Endodermal cell (in vitro differentiated cells): ENCODE measurements at regions not wholly inside any gene's neighbourhood (a gene's known extent, or its start where the extent isn't known, plus 50 kb on each side); places are given as distances from the start of the nearest gene placed in this dataset.

Experiments used
- DNase-seq: peaks from one replicate; pipeline ENCODE4 v3.0.0-alpha.2; 2017
- H3K27ac ChIP-seq: 2 replicates; pipeline ENCODE4 v1.5.1; 2013; ENCODE audit warnings: mild to moderate bottlenecking, low read depth, low read length, moderate library complexity
- H3K27me3 ChIP-seq: 2 replicates; pipeline ENCODE4 v1.6.1; 2013; ENCODE audit warnings: mild to moderate bottlenecking, low read length, moderate library complexity; ENCODE audit not compliant: insufficient read depth, control insufficient read depth, poor library complexity, severe bottlenecking
- H3K36me3 ChIP-seq: 2 replicates; pipeline ENCODE4 v1.7.0; 2013; ENCODE audit warnings: mild to moderate bottlenecking, low read length, moderate library complexity; ENCODE audit not compliant: control insufficient read depth, insufficient read depth
- H3K4me1 ChIP-seq: one replicate; pipeline ENCODE4 v1.7.0; 2013; ENCODE audit warnings: low read length; ENCODE audit not compliant: control insufficient read depth, insufficient read depth
- H3K4me3 ChIP-seq: 2 replicates; pipeline ENCODE4 v1.5.1; 2013; ENCODE audit warnings: mild to moderate bottlenecking, low read length, moderate library complexity
- H3K9ac ChIP-seq: 2 replicates; pipeline ENCODE4 v1.6.1; 2013; ENCODE audit warnings: mild to moderate bottlenecking, low read length, moderate library complexity; ENCODE audit not compliant: poor library complexity, severe bottlenecking; ENCODE audit errors: extremely low read depth
- H3K9me3 ChIP-seq: 2 replicates; pipeline ENCODE4 v1.6.1; 2013; ENCODE audit warnings: mild to moderate bottlenecking, low read length, moderate library complexity; ENCODE audit not compliant: control insufficient read depth
- H3K27ac Mint-ChIP-seq: 2 replicates; pipeline ENCODE4 v1.8.0; 2020; ENCODE audit warnings: mixed read lengths
- H3K27me3 Mint-ChIP-seq: 2 replicates; pipeline ENCODE4 v1.8.0; 2021; ENCODE audit warnings: mild to moderate bottlenecking, mixed read lengths; ENCODE audit not compliant: insufficient read depth
- H3K36me3 Mint-ChIP-seq: 2 replicates; pipeline ENCODE4 v1.8.0; 2020; ENCODE audit warnings: low read depth, mixed read lengths
- H3K4me1 Mint-ChIP-seq: 2 replicates; pipeline ENCODE4 v1.8.0; 2020; ENCODE audit warnings: mixed read lengths
- H3K4me3 Mint-ChIP-seq: 2 replicates; pipeline ENCODE4 v1.8.0; 2020; ENCODE audit warnings: mild to moderate bottlenecking, moderate library complexity, mixed read lengths
- H3K9me3 Mint-ChIP-seq: 2 replicates; pipeline ENCODE4 v1.8.0; 2020; ENCODE audit warnings: mild to moderate bottlenecking, mixed read lengths
- CTCF ChIP-seq: fragments of 200-600 bp; sonication (generic); conservative IDR thresholded peaks from 2 replicates; pipeline ENCODE4 v1.5.0; 2021; ENCODE audit warnings: antibody characterized with exemption, mild to moderate bottlenecking
- WGBS, 2 experiments: methylation state at CpG; one replicate each; pipeline versions ENCODE4 v1.1.5 to v1.1.7; 2013; ENCODE audit warnings: missing lambda C conversion rate in 2 of 2, mixed read lengths in 1 of 2; ENCODE audit not compliant: insufficient coverage in 1 of 2, insufficient read length in 1 of 2; 5-methylcytosine and 5-hydroxymethylcytosine counted together

GRCh38 chr1:38608202-38608864, 251.2 kb downstream of the RRAGC start:
- Histone ChIP-seq H3K27me3 (peaks cover 79% of the 10 kb centered on the region), H3K9me3 (no peaks in the 10 kb centered on the region), H3K36me3 (no peaks in the 10 kb centered on the region), H3K27ac (no peak overlapping the region), H3K4me3 (no peak overlapping the region), H3K9ac (no peak overlapping the region), H3K4me1 (no peaks in the 10 kb centered on the region)
- TF ChIP-seq CTCF = peak; percentile 95
- peaks cover 4% of the 10 kb centered on the region for H3K4me1 Mint-ChIP-seq
- H3K27me3 Mint-ChIP-seq = peaks cover 89% of the 10 kb centered on the region
- no peak overlapping the region for H3K27ac Mint-ChIP-seq
- H3K36me3 Mint-ChIP-seq = no peaks in the 10 kb centered on the region
- no peaks in the 10 kb centered on the region for H3K9me3 Mint-ChIP-seq
- 31 to 36% methylated on average over 13 to 17 of the region's 17 CpGs for WGBS, 2 experiments
- no peak overlapping the region for H3K4me3 Mint-ChIP-seq
- DNase-seq = peak; percentile 92

GRCh38 chr1:38607526-38607925, 252.0 kb downstream of the RRAGC start:
- H3K4me3 ChIP-seq = no peak overlapping the region
- H3K27me3 Mint-ChIP-seq = peaks cover 87% of the 10 kb centered on the region
- no peaks in the 10 kb centered on the region for H3K9me3 ChIP-seq
- H3K36me3 Mint-ChIP-seq = no peaks in the 10 kb centered on the region
- H3K27me3 ChIP-seq = peaks cover 72% of the 10 kb centered on the region
- no peak overlapping the region for H3K27ac ChIP-seq
- no peaks in the 10 kb centered on the region for H3K36me3 ChIP-seq
- no peak overlapping the region for H3K4me3 Mint-ChIP-seq
- no peak overlapping the region for H3K27ac Mint-ChIP-seq
- 79 to 80% methylated on average over 2 to 8 of the region's 8 CpGs for WGBS, 2 experiments
- TF ChIP-seq CTCF = no peak
- peaks cover 4% of the 10 kb centered on the region for H3K4me1 Mint-ChIP-seq
- no peaks in the 10 kb centered on the region for H3K4me1 ChIP-seq
- DNase-seq = no peak
- H3K9me3 Mint-ChIP-seq = no peaks in the 10 kb centered on the region
- no peak overlapping the region for H3K9ac ChIP-seq

- peaks cover 72% of the 10 kb centered on the region for H3K27me3 Mint-ChIP-seq
- peaks cover 49% of the 10 kb centered on the region for H3K27me3 ChIP-seq
- peaks cover 11% of the 10 kb centered on the region for H3K4me1 Mint-ChIP-seq
- no peak overlapping the region for H3K4me3 ChIP-seq
- no peak for DNase-seq
- no peaks in the 10 kb centered on the region for H3K36me3 Mint-ChIP-seq
- H3K27ac ChIP-seq = no peak overlapping the region
- no peaks in the 10 kb centered on the region for H3K36me3 ChIP-seq
- no peak overlapping the region for H3K4me3 Mint-ChIP-seq
- WGBS, 2 experiments = 86 to 91% methylated on average over 2 to 3 of the region's 3 CpGs
- no peak overlapping the region for H3K9ac ChIP-seq
- no peak overlapping the region for H3K27ac Mint-ChIP-seq
- no peaks in the 10 kb centered on the region for H3K9me3 ChIP-seq
- TF ChIP-seq CTCF = no peak
- no peaks in the 10 kb centered on the region for H3K4me1 ChIP-seq
- no peaks in the 10 kb centered on the region for H3K9me3 Mint-ChIP-seq
Observed at GRCh38 chr1:38605063-38605462, 254.5 kb downstream of the RRAGC start.
